ENCODE measurements at regions not wholly inside any gene's neighbourhood (a gene's known extent, or its start where the extent isn't known, plus 50 kb on each side); places are given as distances from the start of the nearest gene placed in this dataset.
A peak's percentile ranks its signal among the peaks of the same experiment; 100 is the strongest.

- no peak for DNase-seq (ENCODE audit: extremely low spot score)
These were observed 180.5 kb upstream of the RBPJ start for GRCh38 chr4:26140150-26140898.

GRCh38 chr4:26141051-26141721 is 179.6 kb upstream of the RBPJ start:
- 57% methylated on average over 8 of the region's 8 CpGs for WGBS
- no peak for DNase-seq (ENCODE audit: extremely low spot score)
- Histone ChIP-seq H3K36me3 (ENCODE audit: insufficient read depth) (no peaks in the 10 kb centered on the region), H3K27ac (ENCODE audit: low read depth) (peak overlapping the region; percentile 18), H3K4me1 (ENCODE audit: insufficient read depth) (no peaks in the 10 kb centered on the region), H3K4me3 (ENCODE audit: low read depth, low read length) (no peak overlapping the region)

More at GRCh38 chr4:26140150-26140898, 180.5 kb upstream of the RBPJ start:
- Histone ChIP-seq H3K36me3 (ENCODE audit: insufficient read depth) (no peaks in the 10 kb centered on the region), H3K4me3 (ENCODE audit: low read depth, low read length) (no peak overlapping the region), H3K27ac (ENCODE audit: low read depth) (no peak overlapping the region), H3K4me1 (ENCODE audit: insufficient read depth) (no peaks in the 10 kb centered on the region)
- WGBS: 76% methylated on average over 8 of the region's 8 CpGs

- peak overlapping the region; percentile 86 for H3K27ac ChIP-seq (ENCODE audit: low read depth)
- DNase-seq (ENCODE audit: extremely low spot score): peak; percentile 42
- H3K4me1 ChIP-seq (ENCODE audit: insufficient read depth): no peaks in the 10 kb centered on the region
- no peaks in the 10 kb centered on the region for H3K36me3 ChIP-seq (ENCODE audit: insufficient read depth)
- 43% methylated on average over 8 of the region's 8 CpGs for WGBS
- no peak overlapping the region for H3K4me3 ChIP-seq (ENCODE audit: low read depth, low read length)
These were observed 178.7 kb upstream of the RBPJ start for GRCh38 chr4:26141911-26142638.

- H3K36me3 ChIP-seq (ENCODE audit: insufficient read depth): no peaks in the 10 kb centered on the region
- no peak for DNase-seq (ENCODE audit: extremely low spot score)
- no peak overlapping the region for H3K27ac ChIP-seq (ENCODE audit: low read depth)
- H3K4me3 ChIP-seq (ENCODE audit: low read depth, low read length): no peak overlapping the region
- WGBS: 84% methylated on average over 2 of the region's 2 CpGs
- no peaks in the 10 kb centered on the region for H3K4me1 ChIP-seq (ENCODE audit: insufficient read depth)
These were observed 176.2 kb upstream of the RBPJ start for GRCh38 chr4:26144526-26145155.

GRCh38 chr4:26145212-26145611 is 175.6 kb upstream of the RBPJ start:
- Histone ChIP-seq H3K4me3 (ENCODE audit: low read depth, low read length) (no peak overlapping the region), H3K36me3 (ENCODE audit: insufficient read depth) (no peaks in the 10 kb centered on the region), H3K27ac (ENCODE audit: low read depth) (no peak overlapping the region), H3K4me1 (ENCODE audit: insufficient read depth) (no peaks in the 10 kb centered on the region)
- 64% methylated on average over 3 of the region's 3 CpGs for WGBS
- DNase-seq (ENCODE audit: extremely low spot score): no peak

GRCh38 chr4:26148927-26149326 is 171.9 kb upstream of the RBPJ start:
- H3K36me3 ChIP-seq (ENCODE audit: insufficient read depth): no peaks in the 10 kb centered on the region
- no peak overlapping the region for H3K27ac ChIP-seq (ENCODE audit: low read depth)
- no peak for DNase-seq (ENCODE audit: extremely low spot score)
- H3K4me3 ChIP-seq (ENCODE audit: low read depth, low read length): no peak overlapping the region
- H3K4me1 ChIP-seq (ENCODE audit: insufficient read depth): no peaks in the 10 kb centered on the region

- H3K27ac ChIP-seq (ENCODE audit: low read depth): no peak overlapping the region
- 81% methylated on average over 5 of the region's 5 CpGs for WGBS
These were observed 169.9 kb upstream of the RBPJ start for GRCh38 chr4:26150948-26151347.

GRCh38 chr4:26151615-26152014 is 169.2 kb upstream of the RBPJ start:
- Histone ChIP-seq H3K4me3 (ENCODE audit: low read depth, low read length) (no peak overlapping the region), H3K27ac (ENCODE audit: low read depth) (no peak overlapping the region), H3K36me3 (ENCODE audit: insufficient read depth) (no peaks in the 10 kb centered on the region), H3K4me1 (ENCODE audit: insufficient read depth) (no peaks in the 10 kb centered on the region)
- DNase-seq (ENCODE audit: extremely low spot score): no peak
- 41% methylated on average over 7 of the region's 7 CpGs for WGBS

More at GRCh38 chr4:26150948-26151347, 169.9 kb upstream of the RBPJ start:
- Histone ChIP-seq H3K4me3 (ENCODE audit: low read depth, low read length) (no peak overlapping the region), H3K36me3 (ENCODE audit: insufficient read depth) (no peaks in the 10 kb centered on the region), H3K4me1 (ENCODE audit: insufficient read depth) (no peaks in the 10 kb centered on the region)
- no peak for DNase-seq (ENCODE audit: extremely low spot score)

- Histone ChIP-seq H3K27ac (ENCODE audit: low read depth) (no peak overlapping the region), H3K36me3 (ENCODE audit: insufficient read depth) (no peaks in the 10 kb centered on the region), H3K4me3 (ENCODE audit: low read depth, low read length) (no peak overlapping the region), H3K4me1 (ENCODE audit: insufficient read depth) (no peaks in the 10 kb centered on the region)
- DNase-seq (ENCODE audit: extremely low spot score): no peak
- 64% methylated on average over 6 of the region's 6 CpGs for WGBS
These were observed 168.8 kb upstream of the RBPJ start for GRCh38 chr4:26152056-26152455.

GRCh38 chr4:26157541-26157940 is 163.3 kb upstream of the RBPJ start:
- no peak overlapping the region for H3K4me3 ChIP-seq (ENCODE audit: low read depth, low read length)
- H3K4me1 ChIP-seq (ENCODE audit: insufficient read depth): no peaks in the 10 kb centered on the region
- H3K36me3 ChIP-seq (ENCODE audit: insufficient read depth): no peaks in the 10 kb centered on the region
- no peak overlapping the region for H3K27ac ChIP-seq (ENCODE audit: low read depth)
- DNase-seq (ENCODE audit: extremely low spot score): no peak

- DNase-seq (ENCODE audit: extremely low spot score): no peak
- H3K27ac ChIP-seq (ENCODE audit: low read depth): no peak overlapping the region
- no peaks in the 10 kb centered on the region for H3K36me3 ChIP-seq (ENCODE audit: insufficient read depth)
- H3K4me3 ChIP-seq (ENCODE audit: low read depth, low read length): no peak overlapping the region
- WGBS: 97% methylated on average over 3 of the region's 3 CpGs
- H3K4me1 ChIP-seq (ENCODE audit: insufficient read depth): no peaks in the 10 kb centered on the region
These were observed 160.2 kb upstream of the RBPJ start for GRCh38 chr4:26160591-26160990.

GRCh38 chr4:26161030-26161824 is 159.6 kb upstream of the RBPJ start:
- 83% methylated on average over 5 of the region's 5 CpGs for WGBS
- H3K36me3 ChIP-seq (ENCODE audit: insufficient read depth): no peaks in the 10 kb centered on the region
- H3K4me1 ChIP-seq (ENCODE audit: insufficient read depth): no peaks in the 10 kb centered on the region
- no peak overlapping the region for H3K4me3 ChIP-seq (ENCODE audit: low read depth, low read length)
- DNase-seq (ENCODE audit: extremely low spot score): no peak
- H3K27ac ChIP-seq (ENCODE audit: low read depth): no peak overlapping the region

GRCh38 chr4:26162101-26162500 is 158.7 kb upstream of the RBPJ start:
- Histone ChIP-seq H3K36me3 (ENCODE audit: insufficient read depth) (no peaks in the 10 kb centered on the region), H3K27ac (ENCODE audit: low read depth) (no peak overlapping the region), H3K4me1 (ENCODE audit: insufficient read depth) (no peaks in the 10 kb centered on the region), H3K4me3 (ENCODE audit: low read depth, low read length) (no peak overlapping the region)
- WGBS: 91% methylated on average over 4 of the region's 4 CpGs
- no peak for DNase-seq (ENCODE audit: extremely low spot score)

Data from urinary bladder (tissue), 3 donors.